Fibroblast of villous mesenchyme (primary cell): ENCODE measurements at regions not wholly inside any gene's neighbourhood (a gene's known extent, or its start where the extent isn't known, plus 50 kb on each side); places are given as distances from the start of the nearest gene placed in this dataset.
"Not testable (repeated sequence)": the region's sequence is repeated elsewhere in the genome, so short reads cannot be mapped to it uniquely, and the experiment has no call there.

Experiments
- DNase-seq: peaks from one replicate; pipeline ENCODE4 v3.0.0-alpha.2; 2010; ENCODE audit warnings: low read depth
- H3K4me3 ChIP-seq: 2 replicates; pipeline ENCODE4 v1.5.1; 2011; ENCODE audit warnings: low read depth, mild to moderate bottlenecking, low read length
- CTCF ChIP-seq: IDR thresholded peaks from 2 replicates; pipeline ENCODE4 v1.5.1; 2012; ENCODE audit warnings: low read depth, mild to moderate bottlenecking, low read length; ENCODE audit not compliant: insufficient read depth

DNA sequence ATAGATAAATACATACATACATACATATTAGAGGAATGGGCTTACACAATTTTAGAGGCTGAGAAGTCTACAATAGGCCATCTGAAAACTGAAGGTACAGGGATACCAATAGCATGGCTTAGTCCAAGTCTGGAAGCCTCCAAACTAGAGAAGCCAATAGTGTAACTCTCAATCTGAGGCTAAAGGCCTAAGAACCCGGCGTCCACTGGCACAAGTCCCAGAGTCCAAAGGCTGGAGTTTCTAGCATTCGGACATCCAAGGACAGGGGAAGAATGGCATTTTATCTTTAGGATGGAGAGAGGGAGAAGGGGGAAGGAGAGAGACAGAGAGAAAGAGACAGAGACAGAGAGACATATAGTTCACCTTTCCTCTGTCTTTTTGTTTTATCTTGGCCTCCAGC lies 63.7 kb upstream of the SYT4 start:
- no peak for TF ChIP-seq CTCF
- DNase-seq: no peak
- H3K4me3 ChIP-seq: no peak overlapping the region

- H3K4me3 ChIP-seq: no peak overlapping the region
- no peak for DNase-seq
- no peak for TF ChIP-seq CTCF
Measured at GRCh38 chr18:43350176-43350575, 72.9 kb upstream of the SYT4 start.

DNA sequence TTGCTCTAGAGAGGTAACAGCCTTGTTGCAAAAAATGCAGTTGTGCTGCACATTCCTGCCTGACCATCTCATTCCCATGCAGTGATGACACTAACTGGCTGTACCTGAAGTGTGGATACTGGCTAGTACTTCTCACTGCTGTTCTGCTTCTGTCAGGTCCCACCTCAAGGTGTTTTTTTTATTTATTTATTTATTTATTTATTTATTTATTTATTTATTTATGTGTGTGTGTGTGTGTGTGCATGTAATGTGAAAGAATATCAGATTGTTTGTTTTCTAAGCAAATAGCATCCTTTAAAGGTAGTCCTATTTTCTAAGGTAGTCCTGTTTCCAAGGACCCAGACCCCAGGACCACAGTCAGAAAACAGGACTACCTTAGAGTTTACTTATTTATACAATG lies 87.2 kb upstream of the SYT4 start:
- no peak for TF ChIP-seq CTCF
- DNase-seq: no peak
- no peak overlapping the region for H3K4me3 ChIP-seq

- H3K4me3 ChIP-seq: no peak overlapping the region
- TF ChIP-seq CTCF: no peak
- DNase-seq: no peak
Measured at GRCh38 chr18:43367895-43368294, 90.6 kb upstream of the SYT4 start.

GRCh38 chr18:43369311-43369710 lies 92.0 kb upstream of the SYT4 start:
- not testable (repeated sequence) for H3K4me3 ChIP-seq, DNase-seq

- no peak overlapping the region for H3K4me3 ChIP-seq
- no peak for DNase-seq
- no peak for TF ChIP-seq CTCF
Measured at GRCh38 chr18:43372773-43373172, 95.5 kb upstream of the SYT4 start.

GRCh38 chr18:43380104-43380672 lies 102.9 kb upstream of the SYT4 start:
- no peak for TF ChIP-seq CTCF
- no peak for DNase-seq

More at GRCh38 chr18:43380104-43380672, 102.9 kb upstream of the SYT4 start:
- H3K4me3 ChIP-seq: no peak overlapping the region
